Neuron (in vitro differentiated cells): ENCODE measurements at regions not wholly inside any gene's neighbourhood (a gene's known extent, or its start where the extent isn't known, plus 50 kb on each side); places are given as distances from the start of the nearest gene placed in this dataset.

Experiments
- H2AFZ ChIP-seq: one replicate; pipeline ENCODE4 v1.6.1; 2013; ENCODE audit warnings: low read depth, mild to moderate bottlenecking, inconsistent platforms, low read length, moderate library complexity
- H3K27me3 ChIP-seq: one replicate; pipeline ENCODE4 v1.6.1; 2013; ENCODE audit warnings: low read length; ENCODE audit not compliant: insufficient read depth
- H3K36me3 ChIP-seq: one replicate; pipeline ENCODE4 v1.6.1; 2013; ENCODE audit warnings: low read length; ENCODE audit not compliant: insufficient read depth
- H3K4me1 ChIP-seq: one replicate; pipeline ENCODE4 v1.6.1; 2013; ENCODE audit warnings: low read length; ENCODE audit not compliant: insufficient read depth
- H3K4me3 ChIP-seq: 2 replicates; pipeline ENCODE4 v1.5.1; 2013; ENCODE audit warnings: mild to moderate bottlenecking, low read length, moderate library complexity
- H3K9me3 ChIP-seq: one replicate; pipeline ENCODE4 v1.6.1; 2013; ENCODE audit warnings: low read length

DNA sequence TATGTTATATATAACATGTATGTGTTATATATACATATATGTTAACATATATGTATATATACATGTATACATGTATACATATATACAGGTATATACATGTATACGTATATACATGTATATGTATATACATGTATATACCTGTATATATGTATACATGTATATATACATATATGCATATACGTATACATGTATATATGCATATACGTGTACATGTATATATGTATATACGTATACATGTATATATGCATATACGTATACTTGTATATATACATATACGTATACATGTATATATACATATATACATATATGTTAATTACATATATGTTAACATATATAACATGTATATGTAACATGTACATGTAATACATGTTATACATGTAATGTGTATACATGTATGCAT is 1077.3 kb upstream of the ADGRL3 start:
- Histone ChIP-seq H3K27me3 (no peaks in the 10 kb centered on the region), H3K9me3 (no peaks in the 10 kb centered on the region), H2AFZ (no peak overlapping the region), H3K36me3 (no peaks in the 10 kb centered on the region), H3K4me1 (no peaks in the 10 kb centered on the region), H3K4me3 (no peak overlapping the region)

- Histone ChIP-seq H2AFZ (no peak overlapping the region), H3K4me3 (no peak overlapping the region), H3K9me3 (no peaks in the 10 kb centered on the region), H3K36me3 (no peaks in the 10 kb centered on the region), H3K27me3 (no peaks in the 10 kb centered on the region), H3K4me1 (peaks cover 7% of the 10 kb centered on the region)
These were observed 1071.2 kb upstream of the ADGRL3 start for GRCh38 chr4:60128888-60129287.

GRCh38 chr4:60129740-60130139 is 1070.4 kb upstream of the ADGRL3 start:
- Histone ChIP-seq H3K4me3 (no peak overlapping the region), H3K36me3 (no peaks in the 10 kb centered on the region), H3K4me1 (peaks cover 7% of the 10 kb centered on the region), H3K27me3 (no peaks in the 10 kb centered on the region), H2AFZ (no peak overlapping the region), H3K9me3 (no peaks in the 10 kb centered on the region)

DNA sequence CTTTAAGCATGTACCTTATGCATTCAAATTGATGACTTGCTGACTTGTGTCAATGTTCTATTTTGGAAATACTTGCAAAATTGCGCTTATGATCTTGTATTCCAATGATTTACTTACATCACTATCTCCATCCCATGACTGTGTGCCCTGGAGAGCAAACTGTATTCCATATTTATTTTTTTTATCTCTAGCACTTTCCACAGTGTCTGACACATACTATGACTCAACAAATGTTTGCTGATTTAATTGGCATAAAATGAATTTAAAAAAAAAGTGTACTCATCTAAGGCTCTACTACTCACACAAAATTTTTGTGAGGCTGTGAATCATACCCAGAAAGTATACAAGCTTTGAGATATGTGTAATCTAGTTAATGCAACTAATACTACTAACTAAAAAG is 1066.8 kb upstream of the ADGRL3 start:
- Histone ChIP-seq H3K4me1 (peaks cover 7% of the 10 kb centered on the region), H3K9me3 (no peaks in the 10 kb centered on the region), H3K36me3 (no peaks in the 10 kb centered on the region), H3K27me3 (no peaks in the 10 kb centered on the region), H2AFZ (no peak overlapping the region), H3K4me3 (no peak overlapping the region)

DNA sequence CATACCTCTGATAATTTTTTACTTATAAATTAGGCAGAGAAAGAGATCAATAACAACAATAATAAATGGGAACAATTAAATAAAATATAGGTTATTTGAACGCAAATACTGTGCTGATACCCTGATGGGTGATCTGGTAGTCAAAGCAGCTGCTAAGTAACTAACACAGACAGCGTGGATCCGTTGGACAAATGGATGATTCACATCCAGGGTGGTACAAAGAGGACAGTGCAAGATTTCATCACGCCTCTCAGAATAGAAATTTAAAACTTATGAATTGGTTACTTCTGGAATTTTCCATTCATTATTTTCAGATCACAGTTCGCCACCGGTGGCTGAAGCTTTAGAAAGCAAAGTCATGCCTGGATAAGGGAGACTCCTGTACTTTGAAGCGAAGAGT is 1066.0 kb upstream of the ADGRL3 start:
- Histone ChIP-seq H3K27me3 (no peaks in the 10 kb centered on the region), H3K36me3 (no peaks in the 10 kb centered on the region), H2AFZ (no peak overlapping the region), H3K4me3 (no peak overlapping the region), H3K4me1 (peaks cover 2% of the 10 kb centered on the region), H3K9me3 (no peaks in the 10 kb centered on the region)

GRCh38 chr4:60155088-60155487 is 1045.0 kb upstream of the ADGRL3 start:
- no peaks in the 10 kb centered on the region for H3K9me3 ChIP-seq
- H3K36me3 ChIP-seq, result no peaks in the 10 kb centered on the region
- H3K27me3 ChIP-seq, result no peaks in the 10 kb centered on the region
- no peaks in the 10 kb centered on the region for H3K4me1 ChIP-seq
- no peak overlapping the region for H3K4me3 ChIP-seq
- no peak overlapping the region for H2AFZ ChIP-seq

- H3K27me3 ChIP-seq, result no peaks in the 10 kb centered on the region
- H3K9me3 ChIP-seq, result no peaks in the 10 kb centered on the region
- H2AFZ ChIP-seq, result no peak overlapping the region
- H3K4me3 ChIP-seq, result no peak overlapping the region
- H3K36me3 ChIP-seq, result no peaks in the 10 kb centered on the region
- H3K4me1 ChIP-seq, result no peaks in the 10 kb centered on the region
These were observed 1027.0 kb upstream of the ADGRL3 start for GRCh38 chr4:60173103-60173502.

GRCh38 chr4:60173718-60174117 is 1026.4 kb upstream of the ADGRL3 start:
- Histone ChIP-seq H3K9me3 (no peaks in the 10 kb centered on the region), H2AFZ (no peak overlapping the region), H3K36me3 (no peaks in the 10 kb centered on the region), H3K27me3 (no peaks in the 10 kb centered on the region), H3K4me3 (no peak overlapping the region), H3K4me1 (no peaks in the 10 kb centered on the region)

DNA sequence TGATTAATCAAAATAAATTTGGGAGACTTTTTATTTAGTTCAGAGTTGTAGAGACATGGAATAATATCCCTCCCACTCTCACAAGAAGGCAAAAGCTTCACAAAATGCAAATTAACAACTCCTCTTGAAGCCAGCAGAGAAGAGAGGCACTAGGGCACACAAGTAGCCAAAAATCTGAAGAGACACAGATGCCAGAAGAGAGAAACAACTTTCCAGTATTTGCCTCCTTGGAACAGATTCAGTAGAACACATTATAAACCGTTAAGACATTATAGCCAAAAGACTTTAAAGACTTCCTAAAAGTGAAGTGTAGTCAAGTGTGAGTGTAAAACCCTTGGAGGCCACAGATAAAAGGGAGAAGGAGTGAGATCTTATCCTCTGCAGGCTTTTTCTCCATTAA is 1024.9 kb upstream of the ADGRL3 start:
- no peak overlapping the region for H2AFZ ChIP-seq
- H3K27me3 ChIP-seq, result no peaks in the 10 kb centered on the region
- H3K9me3 ChIP-seq, result no peaks in the 10 kb centered on the region
- no peaks in the 10 kb centered on the region for H3K4me1 ChIP-seq
- no peaks in the 10 kb centered on the region for H3K36me3 ChIP-seq
- H3K4me3 ChIP-seq, result no peak overlapping the region

DNA sequence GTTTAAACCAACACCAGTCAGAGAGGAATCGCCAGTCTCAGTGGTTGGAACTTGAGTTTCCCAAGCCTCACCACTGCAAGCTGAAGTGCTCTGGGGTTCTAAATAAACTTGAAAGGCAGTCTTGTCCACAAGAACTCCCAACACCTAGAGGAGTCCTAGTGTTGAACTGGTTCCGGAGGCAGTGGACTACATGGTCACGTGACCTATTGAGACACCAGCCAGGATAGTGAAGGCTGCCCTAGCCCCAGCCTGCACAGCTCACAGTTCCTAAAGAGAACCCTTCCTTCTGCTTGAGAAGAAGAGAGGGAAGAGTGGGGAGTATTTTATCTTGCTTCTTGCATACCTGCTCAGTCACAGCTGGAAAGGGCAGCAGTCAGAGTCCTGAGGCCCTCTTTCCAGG is 1012.7 kb upstream of the ADGRL3 start:
- Histone ChIP-seq H3K36me3 (no peaks in the 10 kb centered on the region), H3K27me3 (no peaks in the 10 kb centered on the region), H3K4me3 (no peak overlapping the region), H3K9me3 (no peaks in the 10 kb centered on the region), H3K4me1 (no peaks in the 10 kb centered on the region), H2AFZ (no peak overlapping the region)

- no peaks in the 10 kb centered on the region for H3K36me3 ChIP-seq
- no peak overlapping the region for H3K4me3 ChIP-seq
- H2AFZ ChIP-seq, result no peak overlapping the region
- H3K9me3 ChIP-seq, result no peaks in the 10 kb centered on the region
- H3K27me3 ChIP-seq, result no peaks in the 10 kb centered on the region
- H3K4me1 ChIP-seq, result no peaks in the 10 kb centered on the region
These were observed 1010.8 kb upstream of the ADGRL3 start for GRCh38 chr4:60189286-60189685.

GRCh38 chr4:60194214-60194613 is 1005.9 kb upstream of the ADGRL3 start:
- Histone ChIP-seq H3K4me1 (no peaks in the 10 kb centered on the region), H3K27me3 (no peaks in the 10 kb centered on the region), H3K9me3 (no peaks in the 10 kb centered on the region), H3K36me3 (no peaks in the 10 kb centered on the region), H3K4me3 (no peak overlapping the region), H2AFZ (no peak overlapping the region)

DNA sequence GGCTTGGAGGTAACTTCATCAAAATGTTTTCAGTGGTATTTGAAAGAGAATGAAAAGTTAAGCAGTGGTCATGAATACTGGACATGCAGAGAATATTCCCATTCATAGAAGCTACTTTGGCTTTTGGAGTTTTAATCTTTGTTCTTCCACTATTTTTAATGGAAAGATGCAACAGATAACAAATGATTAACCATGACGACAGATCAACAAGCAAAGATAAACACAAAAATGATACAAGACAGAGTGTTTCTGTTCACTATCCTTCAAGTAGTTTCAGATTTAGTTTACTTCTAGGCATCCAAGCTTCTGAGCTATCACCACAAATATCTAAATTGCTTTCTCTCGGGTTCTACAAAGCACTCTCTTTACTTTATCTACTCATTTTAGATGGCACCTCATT is 1004.9 kb upstream of the ADGRL3 start:
- Histone ChIP-seq H2AFZ (no peak overlapping the region), H3K27me3 (no peaks in the 10 kb centered on the region), H3K36me3 (no peaks in the 10 kb centered on the region), H3K9me3 (no peaks in the 10 kb centered on the region), H3K4me3 (no peak overlapping the region), H3K4me1 (no peaks in the 10 kb centered on the region)

DNA sequence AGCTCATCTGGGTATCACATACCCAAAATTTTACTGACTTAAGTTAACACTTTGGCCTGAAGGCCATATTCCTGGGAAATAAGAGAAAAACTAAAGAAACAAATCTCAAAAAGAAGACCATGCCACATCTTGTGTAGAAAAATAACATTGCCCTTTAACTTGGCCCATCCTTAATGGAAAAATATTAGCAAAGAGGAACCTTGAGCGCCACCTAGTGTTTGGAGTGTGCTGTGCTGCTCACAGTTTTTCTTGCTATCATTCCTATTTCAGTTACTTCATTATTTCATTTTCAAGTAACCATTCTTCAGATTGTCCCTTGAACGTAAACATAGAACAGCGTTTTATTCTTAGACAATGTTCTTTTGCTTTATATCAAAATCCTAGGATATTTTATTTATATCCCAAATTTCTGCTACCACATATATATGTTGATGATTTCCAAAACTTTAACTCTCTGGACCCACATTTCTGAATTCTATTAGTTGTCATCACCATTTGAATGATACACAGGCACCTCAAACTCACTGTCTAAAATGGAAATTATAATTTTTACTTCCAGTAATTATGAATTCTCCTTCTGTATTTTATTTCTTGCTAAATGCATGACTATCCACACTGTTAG is 999.0 kb upstream of the ADGRL3 start:
- no peaks in the 10 kb centered on the region for H3K27me3 ChIP-seq
- H3K9me3 ChIP-seq, result no peaks in the 10 kb centered on the region
- no peak overlapping the region for H3K4me3 ChIP-seq
- no peaks in the 10 kb centered on the region for H3K4me1 ChIP-seq
- H2AFZ ChIP-seq, result no peak overlapping the region
- H3K36me3 ChIP-seq, result no peaks in the 10 kb centered on the region
